NCI-H2107 treated with DMSO at 0.1 percent for 48 hours (cell line): ENCODE measurements at regions not wholly inside any gene's neighbourhood (a gene's known extent, or its start where the extent isn't known, plus 50 kb on each side); places are given as distances from the start of the nearest gene placed in this dataset.
A peak's percentile ranks its signal among the peaks of the same experiment; 100 is the strongest.
"Not testable (repeated sequence)": the region's sequence is repeated elsewhere in the genome, so short reads cannot be mapped to it uniquely, and the experiment has no call there.

Source experiments
- DNase-seq: peaks from one replicate; lab custom pipeline; 2025; ENCODE audit not compliant: unreplicated experiment; lab: John Stamatoyannopoulos, UW

- DNase-seq = no peak
Measured at GRCh38 chr4:100907465-100908454, 389.9 kb upstream of the EMCN start.

GRCh38 chr4:100906973-100907372 is 389.2 kb upstream of the EMCN start:
- no peak for DNase-seq

- not testable (repeated sequence) for DNase-seq
Measured at GRCh38 chr4:100900945-100901344, 383.1 kb upstream of the EMCN start.

- DNase-seq = no peak
Measured at GRCh38 chr4:100900134-100900533, 382.3 kb upstream of the EMCN start.

GRCh38 chr4:100898844-100899243 is 381.0 kb upstream of the EMCN start:
- DNase-seq = no peak

- DNase-seq = no peak
Measured at GRCh38 chr4:100895556-100896197, 377.9 kb upstream of the EMCN start.

GRCh38 chr4:100894339-100894870 is 376.6 kb upstream of the EMCN start:
- DNase-seq = no peak

- no peak for DNase-seq
Measured at GRCh38 chr4:100891808-100892207, 374.0 kb upstream of the EMCN start.

- no peak for DNase-seq
Measured at GRCh38 chr4:100889898-100890297, 372.1 kb upstream of the EMCN start.

GRCh38 chr4:100889401-100889800 is 371.6 kb upstream of the EMCN start:
- no peak for DNase-seq

- DNase-seq = no peak
Measured at GRCh38 chr4:100882661-100883060, 364.8 kb upstream of the EMCN start.

GRCh38 chr4:100881283-100881682 is 363.5 kb upstream of the EMCN start:
- DNase-seq = no peak

- no peak for DNase-seq
Measured at GRCh38 chr4:100880011-100880410, 362.2 kb upstream of the EMCN start.

GRCh38 chr4:100879471-100879870 is 361.6 kb upstream of the EMCN start:
- no peak for DNase-seq

- DNase-seq = no peak
Measured at GRCh38 chr4:100876546-100876945, 358.7 kb upstream of the EMCN start.

GRCh38 chr4:100875296-100876068 is 357.7 kb upstream of the EMCN start:
- DNase-seq = no peak

- DNase-seq = no peak
Measured at GRCh38 chr4:100872811-100873210, 355.0 kb upstream of the EMCN start.

- DNase-seq = no peak
Measured at GRCh38 chr4:100870940-100871772, 353.3 kb upstream of the EMCN start.

- DNase-seq = no peak
Measured at GRCh38 chr4:100869276-100869675, 351.5 kb upstream of the EMCN start.

GRCh38 chr4:100868281-100868680 is 350.5 kb upstream of the EMCN start:
- DNase-seq = peak; percentile 40
